Panc1 (cell line): ENCODE measurements at regions not wholly inside any gene's neighbourhood (a gene's known extent, or its start where the extent isn't known, plus 50 kb on each side); places are given as distances from the start of the nearest gene placed in this dataset.

Source experiments
- ATAC-seq: fragments of 200-7000 bp; cut with Tn5 transposase; 2 replicates; pipeline ENCODE4 v1.9.1; 2020; ENCODE audit warnings: mild to moderate bottlenecking, moderate library complexity
- BruUV-seq: library from RNA; stranded (reverse); fragments of 400-500 nt; replicated peaks from 2 replicates; lab custom pipeline; 2021; lab: Mats Ljungman, UMichigan
- CTCF ChIA-PET: fragments of 300-600 bp; sonication (Branson Sonifier 250); formaldehyde crosslinking; loops from one replicate; lab custom pipeline; 2022; ENCODE audit warnings: antibody characterized with exemption; lab: Charles Lee
- POLR2A ChIA-PET: fragments of 300-600 bp; sonication (Branson Sonifier 250); formaldehyde crosslinking; loops from one replicate; lab custom pipeline; 2022; ENCODE audit warnings: antibody characterized with exemption; lab: Charles Lee
- DNase-seq: peaks from one replicate; pipeline ENCODE4 v3.0.0-alpha.2; 2010; ENCODE audit warnings: low read depth, low spot score
- H3K27ac ChIP-seq: 2 replicates; pipeline ENCODE4 v1.5.1; 2011; ENCODE audit warnings: mild to moderate bottlenecking, low read length, inconsistent platforms
- H3K27me3 ChIP-seq: fragments of 200-500 bp; sonication (Bioruptor generic); 2 replicates; pipeline ENCODE4 v1.6.0; 2014; ENCODE audit warnings: low read length, inconsistent platforms; ENCODE audit not compliant: control insufficient read depth, insufficient read depth
- H3K36me3 ChIP-seq: fragments of 200-500 bp; sonication (Bioruptor generic); 2 replicates; pipeline ENCODE4 v1.5.1; 2014; ENCODE audit warnings: inconsistent platforms, mild to moderate bottlenecking, low read length, moderate library complexity; ENCODE audit not compliant: control insufficient read depth, insufficient read depth
- H3K4me1 ChIP-seq: 2 replicates; pipeline ENCODE4 v1.5.1; 2011; ENCODE audit warnings: inconsistent platforms, mild to moderate bottlenecking, low read length, moderate library complexity; ENCODE audit not compliant: control insufficient read depth, insufficient read depth
- H3K4me3 ChIP-seq, 2 experiments: 2 replicates each; pipeline ENCODE4 v1.5.1; 2011 to 2012; ENCODE audit warnings: low read depth in 2 of 2, low read length in 2 of 2, mild to moderate bottlenecking in 2 of 2, inconsistent platforms in 1 of 2, moderate library complexity in 1 of 2
- H3K9me3 ChIP-seq: fragments of 200-500 bp; sonication (Bioruptor generic); 2 replicates; pipeline ENCODE4 v1.5.1; 2014; ENCODE audit warnings: low read depth, mild to moderate bottlenecking, inconsistent platforms, low read length, moderate library complexity; ENCODE audit not compliant: control insufficient read depth, insufficient read depth
- CTCF ChIP-seq: fragments of 450-650 bp; IDR thresholded peaks from 2 replicates; pipeline ENCODE4 v1.5.1; 2017; ENCODE audit warnings: mild to moderate bottlenecking
- POLR2AphosphoS5 ChIP-seq: IDR thresholded peaks from 2 replicates; pipeline ENCODE4 v1.6.1; 2012; ENCODE audit warnings: mild to moderate bottlenecking, low read depth, low read length, moderate library complexity
- REST ChIP-seq, 2 experiments: IDR thresholded peaks; 2 replicates each; pipeline ENCODE4 v1.6.1; 2011 to 2012; ENCODE audit warnings: low read depth in 2 of 2, control low read depth in 1 of 2, low read length in 1 of 2, mild to moderate bottlenecking in 1 of 2, moderate library complexity in 1 of 2; ENCODE audit not compliant: insufficient read depth in 1 of 2
- SIN3A ChIP-seq: IDR thresholded peaks from 2 replicates; pipeline ENCODE4 v1.6.1; 2012; ENCODE audit warnings: low read depth, mild to moderate bottlenecking, low read length, moderate library complexity, borderline replicate concordance; ENCODE audit not compliant: insufficient read depth
- TCF7L2 ChIP-seq: IDR thresholded peaks from 2 replicates; pipeline ENCODE4 v1.6.1; 2011; ENCODE audit warnings: mild to moderate bottlenecking, low read depth, low read length, inconsistent platforms
- in situ Hi-C: cut with HindIII; loops from 2 replicates; pipeline ENCODE4 v1.10.0; 2016; ENCODE audit warnings: low sequenced_read_pairs, low pct_unique_long_range_greater_than_20kb
- intact Hi-C: fragments of 100-400 bp; cut with micrococcal nuclease; formaldehyde crosslinking; loops from one replicate; pipeline ENCODE4 v1.10.0; 2022; ENCODE audit not compliant: unreplicated experiment

- ChIA-PET CTCF (no interaction called here), POLR2A (no interaction called here)
- intact Hi-C loops (no loop called here), in situ Hi-C loops (no loop called here)
- no peak overlapping the region for H3K4me3 ChIP-seq
- BruUV-seq: no TSS peak
- no peaks in the 10 kb centered on the region for H3K36me3 ChIP-seq
- no peaks in the 10 kb centered on the region for H3K27me3 ChIP-seq
- no peak for TF ChIP-seq CTCF
- no peak for TF ChIP-seq POLR2AphosphoS5
- no peak for TF ChIP-seq TCF7L2
- TF ChIP-seq SIN3A: no peak
- TF ChIP-seq REST (IDR thresholded peaks at IDR 0.05; ENCODE audit: insufficient read depth in 1 of 2, low read depth in 2 of 2, low read length in 1 of 2): no peak
- H3K9me3 ChIP-seq: no peaks in the 10 kb centered on the region; the same call in 1 of the 2 replicates
- no peaks in the 10 kb centered on the region for H3K4me1 ChIP-seq
- no peak for DNase-seq
- ATAC-seq: no peak
- H3K27ac ChIP-seq: no peak overlapping the region
Observed at GRCh38 chr5:29113516-29113915, 2075.1 kb upstream of the CDH9 start.

GRCh38 chr5:29099585-29099984 is 2061.2 kb upstream of the CDH9 start:
- DNase-seq (no peak), ATAC-seq (no peak)
- TF ChIP-seq TCF7L2 (no peak), REST (IDR thresholded peaks at IDR 0.05; ENCODE audit: insufficient read depth in 1 of 2, low read depth in 2 of 2, low read length in 1 of 2) (no peak), POLR2AphosphoS5 (no peak), SIN3A (no peak), CTCF (no peak)
- POLR2A ChIA-PET: no interaction called here
- Histone ChIP-seq H3K4me1 (no peaks in the 10 kb centered on the region), H3K9me3 (0 out of 2 replicates have a peak, but pooled peaks cover 3% of the 10 kb centered on the region), H3K27me3 (no peaks in the 10 kb centered on the region), H3K36me3 (no peaks in the 10 kb centered on the region), H3K4me3 (no peak overlapping the region), H3K27ac (no peak overlapping the region)
- intact Hi-C loops: no loop called here
- CTCF ChIA-PET: no interaction called here
- in situ Hi-C loops: no loop called here
- BruUV-seq: no TSS peak
